Left renal cortex interstitium (tissue), 4 donors: ENCODE measurements at regions not wholly inside any gene's neighbourhood (a gene's known extent, or its start where the extent isn't known, plus 50 kb on each side); places are given as distances from the start of the nearest gene placed in this dataset.
"Not testable (repeated sequence)": the region's sequence is repeated elsewhere in the genome, so short reads cannot be mapped to it uniquely, and the experiment has no call there.

Experiments used
- DNase-seq, 4 donors: peaks; one replicate each; pipeline ENCODE4 v3.0.0-alpha.2; 2013; ENCODE audit warnings: low read depth in 4 of 4, low spot score in 2 of 4, missing footprints in 1 of 4

DNA sequence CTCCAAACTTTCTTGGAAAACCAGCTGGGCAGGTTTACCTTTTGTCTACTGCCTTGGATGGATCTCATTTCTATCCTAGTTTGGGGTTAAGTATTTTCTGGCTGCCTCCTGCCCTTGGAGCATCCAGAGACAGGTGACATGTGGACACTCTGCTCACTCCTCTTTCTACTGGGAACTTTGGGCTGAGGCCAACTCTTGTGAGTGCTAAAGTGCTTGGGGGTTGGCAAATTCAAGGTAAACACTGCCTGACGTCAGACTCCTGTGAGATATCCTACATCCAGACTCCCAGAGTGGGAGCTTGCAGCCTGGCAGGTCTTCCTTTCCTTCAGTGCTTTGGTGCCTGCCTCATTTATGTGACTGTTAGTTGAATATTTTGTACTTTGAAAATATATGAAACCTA, 388.1 kb downstream of the KCNRG start:
- DNase-seq = no peak

DNA sequence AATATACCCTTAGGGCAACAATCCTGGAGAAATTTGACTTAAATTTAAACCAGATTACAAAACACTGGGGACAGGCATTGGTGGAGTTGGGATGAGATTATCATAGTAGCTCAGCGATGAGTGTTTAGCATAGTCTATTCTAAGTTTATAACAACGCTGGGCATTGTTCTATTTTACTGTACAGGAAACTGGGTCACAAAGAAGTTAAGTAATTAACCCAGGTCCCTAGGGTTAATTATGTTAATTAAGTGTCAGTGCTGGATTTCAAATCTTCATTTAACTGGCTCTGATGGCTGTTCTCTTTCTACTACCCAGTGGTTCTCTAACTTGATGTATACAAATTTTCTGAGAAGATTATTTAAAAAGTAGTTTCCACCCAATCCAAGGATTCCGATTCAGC, 388.9 kb downstream of the KCNRG start:
- DNase-seq = no peak

DNA sequence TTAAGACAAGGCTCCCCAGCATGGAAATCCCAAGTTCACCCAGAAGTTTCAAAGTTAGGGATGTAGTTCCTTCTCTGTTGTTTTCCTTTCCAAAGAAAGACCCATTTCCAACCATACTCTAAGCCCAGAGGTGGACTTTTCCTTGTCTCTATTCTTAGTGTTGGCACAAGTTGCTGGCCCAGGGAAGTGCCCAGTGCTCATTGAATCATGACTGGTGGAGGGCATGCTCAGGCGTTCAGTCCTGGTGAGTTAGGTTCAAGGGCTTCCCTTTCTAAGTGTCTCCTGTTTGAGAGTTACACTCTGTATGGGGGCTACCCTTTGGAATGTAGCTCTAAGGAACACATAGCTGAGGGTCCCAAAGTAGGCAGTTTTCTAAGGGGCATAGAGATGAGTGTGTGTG, 389.5 kb downstream of the KCNRG start:
- DNase-seq = no peak

DNA sequence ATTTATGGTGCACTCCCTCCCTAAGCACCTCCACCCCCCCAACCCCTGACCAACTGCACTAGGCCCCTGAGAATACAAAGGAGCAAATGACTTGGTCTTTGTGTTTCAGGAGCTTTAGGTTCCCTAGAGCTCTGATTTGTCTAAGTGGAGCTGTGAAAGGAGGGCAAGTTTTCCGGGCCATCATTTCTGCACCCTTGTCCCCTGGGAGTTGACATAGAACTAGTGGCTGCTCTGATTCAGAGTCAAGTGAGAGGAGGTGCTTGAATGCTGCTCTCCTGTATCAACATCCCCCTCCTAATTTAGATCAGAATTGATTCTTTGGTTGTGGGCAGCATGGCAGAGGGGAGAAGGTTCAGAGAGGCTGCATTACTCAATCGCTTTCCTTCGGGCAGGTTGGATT, 391.6 kb downstream of the KCNRG start:
- DNase-seq = no peak

DNA sequence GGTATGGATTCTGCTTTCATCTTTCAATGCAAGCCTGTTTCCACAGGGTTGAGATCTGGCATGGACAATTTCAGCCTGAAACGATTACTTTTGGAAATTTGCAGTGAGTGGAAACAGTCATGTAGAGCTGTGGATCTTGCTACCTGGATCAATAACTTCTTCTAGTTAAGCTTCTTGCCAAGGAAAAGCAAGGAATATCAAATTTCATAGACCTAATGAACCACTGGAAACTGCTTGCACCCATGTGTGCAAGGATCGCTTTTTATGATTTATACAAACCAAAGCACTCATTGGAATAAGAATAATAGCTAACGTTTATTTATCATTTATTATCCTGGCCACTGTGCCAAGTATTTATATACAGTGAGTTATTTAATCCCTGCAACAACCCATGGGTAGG, 392.8 kb downstream of the KCNRG start:
- no peak for DNase-seq

DNA sequence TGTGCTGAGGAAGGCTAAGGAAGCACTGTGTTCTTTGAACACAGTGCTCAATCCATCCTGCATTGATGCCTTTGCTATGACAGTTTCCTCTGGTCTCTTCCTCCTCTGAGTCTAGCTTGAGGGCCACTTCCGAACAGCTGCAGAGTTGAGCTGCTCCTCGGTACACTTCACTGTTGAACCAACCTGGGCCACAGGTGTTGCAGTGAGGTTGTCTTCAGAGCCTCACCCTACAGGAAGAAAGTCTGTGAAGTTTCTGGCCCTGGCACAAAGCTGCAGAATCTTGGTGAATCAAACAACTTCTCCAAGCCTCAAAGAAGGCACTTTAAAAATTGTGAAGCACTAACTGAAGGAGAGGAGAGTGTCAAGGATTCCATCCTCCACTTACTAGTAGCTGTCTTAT, 394.0 kb downstream of the KCNRG start:
- DNase-seq = no peak

DNA sequence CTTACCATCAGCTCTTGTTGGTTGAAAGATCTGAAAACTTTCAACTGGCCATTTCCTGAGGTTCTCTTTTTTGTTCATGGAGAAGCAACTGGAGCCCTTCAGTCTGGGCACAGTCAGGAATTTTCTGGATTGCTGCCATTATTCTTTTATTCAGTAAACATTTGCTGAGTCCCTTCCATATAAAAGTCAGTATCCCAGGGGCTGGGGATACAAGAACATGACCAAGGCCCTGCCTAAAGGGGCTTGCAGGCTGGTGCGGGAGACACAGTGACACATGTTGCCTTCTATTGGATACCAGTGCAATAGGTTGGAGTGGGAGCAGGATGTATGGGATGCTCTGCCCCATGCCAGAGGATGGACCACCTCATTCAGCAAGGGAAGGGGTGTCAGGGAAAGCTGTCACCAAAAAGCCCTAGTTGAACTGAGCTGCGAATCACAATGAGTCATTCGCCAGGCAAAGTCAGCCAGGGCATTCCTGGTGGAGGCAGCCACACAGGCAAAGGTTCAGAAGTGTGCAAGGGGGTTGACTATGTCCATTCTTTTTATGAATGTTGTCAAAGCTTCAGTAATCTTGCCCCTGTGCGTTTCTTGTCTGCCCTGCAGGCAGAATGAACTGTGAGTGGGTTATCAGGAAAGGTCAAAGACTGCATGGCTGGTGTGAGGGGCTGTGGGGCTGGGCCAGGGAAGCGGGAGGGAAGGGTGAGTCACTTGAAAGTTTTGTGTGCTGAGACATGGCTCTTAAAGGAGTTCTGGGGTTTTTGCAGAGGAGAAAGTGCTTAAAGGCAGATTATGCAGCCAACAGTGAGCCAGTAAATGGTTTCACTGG, 395.9 kb downstream of the KCNRG start:
- no peak for DNase-seq

DNA sequence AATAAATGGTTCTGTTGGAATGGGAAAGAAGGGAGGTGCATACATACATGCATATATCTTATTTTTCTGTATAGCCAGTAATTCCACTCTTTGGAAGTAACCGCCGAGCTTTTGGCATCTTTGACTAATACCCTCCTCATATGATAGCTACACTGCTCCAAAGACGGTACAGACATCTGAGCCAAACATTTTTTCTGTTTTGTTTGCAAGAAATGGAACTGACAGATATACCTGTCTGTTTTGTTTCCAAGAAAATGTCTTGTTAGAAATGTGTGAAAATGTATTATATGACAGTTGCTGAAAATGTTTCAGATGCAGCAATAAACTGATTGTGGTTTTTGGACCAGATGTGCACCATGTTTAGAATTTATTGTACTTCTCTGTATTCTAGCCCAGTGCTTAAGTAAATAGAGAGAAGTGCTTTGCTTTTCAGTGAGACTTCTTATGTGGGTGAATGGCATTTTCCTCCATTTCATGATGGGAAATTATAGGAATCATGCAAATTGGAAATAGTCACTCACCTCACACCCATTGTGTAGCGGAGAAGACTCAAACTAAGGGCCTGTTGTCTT, 396.9 kb downstream of the KCNRG start:
- DNase-seq = no peak

DNA sequence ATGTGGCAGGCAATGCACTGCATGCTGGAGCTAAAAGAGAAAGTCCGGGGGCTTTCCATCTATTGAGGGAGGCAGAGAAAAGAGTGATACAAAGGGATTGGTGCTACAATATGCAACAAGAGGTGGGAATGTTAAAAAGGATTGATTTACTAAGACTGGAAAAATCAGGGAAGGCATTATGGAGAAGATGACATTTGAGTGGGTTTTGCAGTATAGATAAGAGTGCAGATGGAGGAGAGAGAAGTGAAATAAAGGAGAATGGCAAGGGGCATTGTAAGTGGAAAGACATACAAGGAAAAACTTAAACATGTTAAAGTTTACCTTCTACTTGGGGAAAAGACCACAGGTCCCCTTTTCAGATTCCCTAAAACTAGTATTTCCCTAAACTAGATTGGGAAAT, 399.4 kb downstream of the KCNRG start:
- DNase-seq = no peak

DNA sequence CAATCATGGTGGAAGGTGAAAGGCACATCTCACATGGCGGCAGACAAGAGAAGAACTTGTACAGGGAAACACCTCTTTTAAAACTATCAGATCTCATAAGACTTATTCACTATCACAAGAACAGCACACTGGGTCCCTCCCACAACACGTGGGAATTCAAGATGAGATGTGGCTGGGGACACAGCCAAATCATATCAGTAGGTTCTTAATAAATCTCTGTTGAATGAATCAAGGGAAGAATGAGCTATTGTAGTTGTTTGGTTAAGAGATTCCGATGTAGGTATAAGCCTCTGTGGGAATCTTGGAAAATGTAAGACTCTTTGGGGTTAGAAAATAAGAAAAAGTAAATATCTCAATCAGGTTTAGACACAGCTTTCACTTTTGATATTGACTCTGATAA, 400.2 kb downstream of the KCNRG start:
- no peak for DNase-seq

DNA sequence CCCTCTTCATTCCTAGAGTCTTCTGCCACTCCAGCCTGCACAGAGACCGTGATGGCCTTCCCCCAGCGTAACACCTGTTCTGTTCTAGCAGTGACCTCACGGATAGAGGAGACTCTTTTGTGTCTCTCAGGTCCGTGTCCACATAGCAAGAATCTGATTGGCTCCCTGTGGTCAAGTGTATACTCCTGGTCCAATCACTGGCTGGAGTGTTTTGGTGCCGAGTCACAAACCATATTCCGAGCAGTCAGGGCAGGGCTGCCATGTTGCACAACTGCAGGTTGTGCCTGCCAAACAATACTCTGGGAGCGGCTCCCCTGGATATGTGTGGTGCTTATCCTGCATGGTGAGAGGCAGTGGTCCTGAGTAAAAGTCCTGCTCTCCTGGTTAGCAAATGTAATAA, 402.4 kb downstream of the KCNRG start:
- no peak for DNase-seq

DNA sequence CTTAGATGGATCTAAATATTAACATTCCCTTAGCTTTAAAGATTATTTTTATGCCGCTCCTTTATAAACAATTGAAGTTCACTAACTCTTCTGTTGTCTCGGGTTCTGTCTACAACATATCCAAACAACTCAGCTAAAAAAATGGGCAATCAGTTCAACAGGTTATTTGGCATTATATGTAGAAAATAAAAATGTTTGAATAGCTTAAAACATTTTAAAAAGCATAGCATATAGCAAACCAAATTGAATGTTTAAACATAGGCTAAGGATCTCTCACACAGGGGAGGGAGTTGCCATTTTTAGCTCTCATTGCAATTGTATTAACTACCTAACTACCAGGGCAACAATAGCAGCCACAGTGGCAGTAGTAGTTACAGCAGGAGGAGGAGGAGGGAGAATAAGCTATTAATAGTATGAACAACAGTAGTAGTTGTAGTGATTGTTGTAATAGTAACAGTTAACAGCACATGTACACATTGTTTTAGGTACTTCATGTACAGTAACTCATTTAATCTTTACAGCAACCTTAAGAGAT, 404.2 kb downstream of the KCNRG start:
- DNase-seq = no peak

DNA sequence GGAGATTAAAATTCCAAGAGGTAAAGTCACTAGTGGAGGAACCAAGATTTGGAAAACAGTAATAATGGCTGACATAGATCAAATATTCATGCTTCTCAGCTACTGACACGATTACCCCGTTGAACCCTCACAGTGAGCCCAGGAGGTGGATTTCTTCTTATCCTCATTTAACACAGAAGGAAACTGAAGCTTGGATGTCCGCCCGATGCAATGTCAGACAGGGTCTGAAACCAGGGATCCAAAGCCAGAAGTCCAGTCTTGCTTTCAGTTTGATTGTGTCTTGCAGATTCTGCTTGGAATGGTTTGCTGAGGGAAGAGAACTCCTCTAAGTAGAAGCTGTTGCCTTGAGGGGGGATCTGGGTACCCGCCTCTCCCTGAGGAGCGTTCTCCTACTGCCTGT, 404.7 kb downstream of the KCNRG start:
- DNase-seq = no peak

DNA sequence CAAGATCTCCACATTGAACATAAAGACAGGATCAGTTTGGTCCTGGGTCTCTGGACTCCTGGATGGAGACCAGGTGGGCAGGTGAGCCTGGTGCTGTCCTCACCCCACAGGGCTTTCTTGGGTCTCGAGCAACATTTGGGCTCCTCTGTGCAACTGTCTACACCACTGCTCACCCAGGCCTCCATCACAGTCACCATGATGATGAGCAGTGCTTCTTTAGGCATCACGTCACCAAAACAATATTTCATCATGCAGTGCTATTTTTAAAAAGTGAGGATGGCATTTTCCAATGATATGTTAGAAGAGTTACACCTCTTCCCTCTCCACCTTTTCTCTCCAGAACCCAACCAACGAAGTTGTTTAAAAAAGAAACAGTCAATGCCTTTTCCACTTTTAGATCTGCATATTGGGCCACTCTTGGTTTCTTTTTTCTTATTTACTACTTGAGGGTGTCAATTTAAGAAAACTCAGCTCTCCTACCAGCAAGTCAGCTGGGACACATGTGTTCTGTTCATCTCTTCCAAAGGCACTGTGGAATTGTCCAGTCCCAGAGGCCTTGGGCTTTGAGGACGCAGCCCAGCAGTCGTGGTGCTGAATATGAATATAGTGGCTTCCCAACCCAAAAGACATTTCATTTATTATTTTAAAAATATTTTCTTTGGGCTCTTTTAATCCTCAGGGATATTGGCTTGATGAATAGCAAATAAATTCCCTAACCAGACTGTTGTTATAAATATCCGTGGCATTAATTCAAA, 405.7 kb downstream of the KCNRG start:
- DNase-seq = no peak

DNA sequence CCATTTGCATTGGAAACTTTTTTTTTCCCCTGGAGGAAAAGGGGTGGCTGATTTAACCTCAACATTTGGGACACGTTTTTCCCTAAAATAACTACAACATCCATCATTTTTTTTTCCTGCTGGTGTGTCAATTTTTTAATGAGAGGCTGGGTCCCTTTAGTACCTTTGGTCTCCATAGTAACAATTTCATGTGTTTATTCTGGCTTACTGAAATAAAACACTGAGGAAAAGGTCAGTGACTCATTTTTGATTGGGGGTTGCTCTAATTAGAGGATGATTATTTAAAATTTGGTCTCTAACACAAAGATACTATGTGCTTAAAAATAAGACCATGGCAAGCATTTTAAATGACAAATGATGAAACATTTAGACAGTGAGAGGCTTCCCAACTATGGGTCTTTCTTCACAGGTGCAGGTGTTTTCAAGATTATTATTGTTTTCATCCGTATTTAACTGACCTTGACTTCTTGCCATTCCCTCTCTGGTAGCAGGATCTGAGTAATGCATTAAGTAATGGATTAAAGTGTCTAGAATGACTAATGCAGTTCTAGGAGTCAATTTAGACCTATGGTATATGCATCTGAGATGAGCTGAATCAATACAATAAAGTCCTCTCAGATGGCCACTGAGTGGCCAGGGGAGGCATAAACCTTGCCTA, 406.4 kb downstream of the KCNRG start:
- no peak for DNase-seq

DNA sequence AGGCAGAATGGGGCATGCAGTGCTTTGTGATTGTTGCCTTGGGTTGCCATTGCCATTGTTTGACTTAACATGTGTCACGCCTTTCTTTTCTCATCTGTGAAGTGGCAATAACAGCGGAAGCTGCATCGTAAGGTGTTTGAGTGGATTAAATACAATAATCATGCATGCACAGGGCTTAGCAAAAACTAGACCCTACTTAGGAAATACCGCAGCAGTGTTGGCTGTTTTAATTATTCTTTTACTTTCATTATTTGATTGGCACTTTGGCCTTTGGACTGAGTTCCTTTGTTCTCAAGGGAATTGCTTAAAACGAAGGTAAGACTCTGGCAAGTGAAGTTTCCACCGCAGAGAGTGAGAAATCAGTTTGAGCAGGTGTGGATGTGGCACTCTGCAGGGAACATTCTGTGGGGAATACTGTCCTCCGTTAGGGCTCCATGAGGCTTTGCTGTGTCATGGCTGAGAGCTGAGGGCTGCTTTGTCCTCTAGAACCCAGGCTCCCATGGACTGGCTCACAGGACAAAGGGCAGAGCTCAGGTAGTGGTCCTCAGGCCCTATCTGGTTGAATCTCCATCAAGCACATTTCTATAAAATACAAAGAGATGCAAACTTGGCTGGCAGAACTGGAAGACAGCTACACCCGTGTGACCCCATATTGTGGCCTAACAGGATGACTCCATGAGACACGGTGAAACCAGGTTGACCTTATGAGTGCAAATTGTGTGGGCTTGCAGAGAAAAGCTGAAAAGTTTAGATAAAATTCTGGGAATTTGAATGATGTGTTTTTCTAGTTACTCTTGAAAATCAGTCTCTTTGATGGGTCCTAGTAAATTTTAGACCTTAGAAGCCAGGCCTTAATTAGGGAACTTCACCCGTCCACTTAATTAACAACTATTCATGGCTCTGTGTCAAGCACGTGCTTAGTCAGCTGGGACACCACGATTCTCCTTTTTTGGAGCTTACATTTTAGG, 407.2 kb downstream of the KCNRG start:
- DNase-seq = no peak

DNA sequence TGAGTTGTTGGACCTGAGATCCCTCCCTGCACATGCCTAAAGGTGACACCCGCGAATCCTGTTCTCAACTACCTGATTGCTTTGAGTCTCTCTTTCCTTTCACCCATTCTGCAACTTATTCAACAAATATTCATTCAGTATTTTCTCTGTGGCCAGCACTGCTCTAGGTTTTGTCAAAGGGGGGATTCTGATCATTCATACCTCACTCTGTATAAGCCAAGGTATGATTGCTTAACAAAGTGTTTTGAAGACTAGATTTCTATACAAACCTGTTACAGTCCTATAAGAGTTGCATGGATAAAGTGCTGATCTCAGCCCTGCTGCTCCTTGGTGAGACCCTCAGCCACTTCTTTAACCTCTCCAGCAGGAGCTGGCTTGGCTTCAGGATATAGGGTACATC, 409.7 kb downstream of the KCNRG start:
- DNase-seq = no peak

DNA sequence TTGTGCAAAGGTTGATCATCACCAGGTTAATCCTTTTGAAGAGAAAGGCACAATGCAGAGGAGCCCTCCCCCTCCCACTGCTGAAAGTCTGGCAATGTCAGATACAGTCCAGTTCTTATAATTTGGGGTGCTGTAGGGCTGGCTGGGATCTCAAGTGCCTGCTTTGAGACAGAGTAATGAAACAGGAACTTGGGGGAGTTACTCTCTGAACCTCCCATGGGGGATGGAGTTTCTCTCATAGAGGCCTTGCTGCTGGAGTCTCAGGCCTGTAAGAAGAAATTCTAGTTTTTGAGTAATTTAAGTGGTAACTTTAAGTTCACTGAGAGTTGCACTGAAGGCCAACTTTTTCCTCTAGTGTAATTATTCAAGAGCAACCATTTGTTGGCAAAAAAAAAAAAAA, 410.5 kb downstream of the KCNRG start:
- DNase-seq = no peak

DNA sequence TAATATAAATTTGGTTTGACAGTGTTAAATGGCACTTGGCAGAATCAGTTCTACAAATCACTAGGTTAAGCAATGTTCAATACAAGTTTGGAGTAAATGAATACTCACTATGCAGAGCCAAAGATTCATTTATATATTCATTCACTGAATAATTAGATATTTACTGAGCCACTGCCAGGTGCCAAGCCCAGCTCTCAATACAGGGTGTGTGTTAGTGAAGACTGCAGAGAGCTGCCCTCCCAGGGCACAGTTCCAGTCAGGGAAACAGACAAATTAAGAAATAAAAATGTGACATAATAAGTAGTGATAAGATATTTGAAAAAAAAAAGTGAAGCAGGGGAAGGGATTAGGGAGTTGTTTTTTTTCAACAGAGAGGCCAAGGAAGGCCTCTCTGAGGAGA, 411.7 kb downstream of the KCNRG start:
- DNase-seq = no peak

DNA sequence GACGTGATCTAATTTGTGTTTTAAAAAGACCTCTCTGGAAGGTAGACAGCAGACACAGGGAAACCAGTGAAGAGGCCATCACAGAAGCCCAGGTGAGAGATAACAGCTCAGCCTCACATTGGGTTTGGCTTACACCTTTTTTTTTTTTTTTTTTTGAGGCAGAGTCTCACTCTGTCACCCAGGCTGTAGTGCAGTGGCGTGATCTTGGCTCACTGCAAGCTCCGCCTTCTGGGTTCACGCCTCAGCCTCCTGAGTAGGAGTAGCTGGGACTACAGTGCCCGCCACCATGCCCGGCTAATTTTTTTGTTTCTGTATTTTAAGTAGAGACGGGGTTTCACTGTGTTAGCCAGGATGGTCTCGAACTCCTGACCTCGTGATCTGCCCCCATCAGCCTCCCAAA, 412.3 kb downstream of the KCNRG start:
- not testable (repeated sequence) for DNase-seq
